Middle frontal gyrus (tissue), 1 donor: ENCODE measurements at regions not wholly inside any gene's neighbourhood (a gene's known extent, or its start where the extent isn't known, plus 50 kb on each side); places are given as distances from the start of the nearest gene placed in this dataset.

Source experiments
- DNase-seq: peaks from one replicate; pipeline ENCODE4 v3.0.0-alpha.2; 2015; ENCODE audit warnings: low spot score; ENCODE audit errors: extremely low spot score

GRCh38 chr9:95626341-95626740 lies 109.6 kb upstream of the PTCH1 start:
- no peak for DNase-seq

DNA sequence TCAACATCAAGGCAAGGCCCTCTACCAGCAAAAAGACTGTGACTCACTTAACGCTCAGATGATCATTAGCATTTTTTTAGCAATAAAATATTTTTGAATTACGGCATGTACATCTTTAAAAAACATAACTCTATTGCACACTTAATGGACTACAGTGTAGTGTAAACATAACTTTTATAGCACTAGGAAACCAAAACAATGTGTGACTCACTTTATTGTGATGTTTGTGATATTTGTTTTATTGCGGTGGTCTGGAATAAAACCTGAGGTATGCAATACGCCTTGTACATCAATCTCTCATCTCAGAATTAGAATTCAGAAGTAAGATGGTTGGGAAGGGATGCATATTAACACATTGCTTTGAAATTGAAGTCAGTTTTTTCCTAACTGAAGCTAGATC lies 106.9 kb upstream of the PTCH1 start:
- no peak for DNase-seq

GRCh38 chr9:95620722-95621121 lies 104.0 kb upstream of the PTCH1 start:
- no peak for DNase-seq

DNA sequence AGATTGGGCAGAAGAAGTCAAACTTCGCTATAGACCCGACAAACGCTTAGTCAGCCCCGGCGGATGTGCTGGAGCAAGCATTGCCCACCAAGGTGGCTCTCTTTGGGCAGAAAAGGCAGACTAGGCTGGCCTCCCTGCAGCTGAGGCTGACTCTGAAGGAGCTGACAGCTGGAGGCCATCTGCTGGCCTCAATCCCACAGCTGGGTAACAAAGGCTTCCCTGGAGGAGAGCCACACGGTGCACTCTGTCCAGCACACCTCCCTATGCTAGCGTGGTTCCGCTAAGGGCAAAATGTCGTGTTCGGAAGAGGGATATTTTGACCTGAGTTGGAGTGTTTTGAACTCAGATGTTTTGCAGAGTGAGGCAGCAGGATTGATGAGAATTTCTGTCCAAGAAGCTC lies 103.5 kb upstream of the PTCH1 start:
- no peak for DNase-seq

DNA sequence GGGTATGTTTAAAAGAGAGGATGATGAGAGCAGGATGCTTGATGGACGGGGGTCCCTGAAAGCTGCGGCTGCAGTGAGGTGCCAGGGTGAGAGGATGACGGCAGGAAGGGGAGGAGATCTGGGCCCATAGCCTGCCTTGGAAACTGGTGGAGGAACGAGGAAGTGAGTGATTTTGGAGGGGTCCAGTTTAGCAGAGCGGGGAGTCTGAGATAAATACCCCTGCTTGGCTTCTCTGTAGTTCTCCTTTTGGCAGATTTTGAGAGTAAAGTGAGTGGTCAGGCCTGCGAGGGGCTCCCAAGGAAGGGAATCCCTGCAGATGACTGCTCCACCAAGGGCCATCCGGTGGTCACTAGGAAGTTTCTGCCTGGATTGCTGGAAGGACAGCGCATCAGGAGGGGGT lies 98.5 kb upstream of the PTCH1 start:
- DNase-seq = no peak

- DNase-seq = no peak
These were observed 96.9 kb upstream of the PTCH1 start for GRCh38 chr9:95613670-95614069.

DNA sequence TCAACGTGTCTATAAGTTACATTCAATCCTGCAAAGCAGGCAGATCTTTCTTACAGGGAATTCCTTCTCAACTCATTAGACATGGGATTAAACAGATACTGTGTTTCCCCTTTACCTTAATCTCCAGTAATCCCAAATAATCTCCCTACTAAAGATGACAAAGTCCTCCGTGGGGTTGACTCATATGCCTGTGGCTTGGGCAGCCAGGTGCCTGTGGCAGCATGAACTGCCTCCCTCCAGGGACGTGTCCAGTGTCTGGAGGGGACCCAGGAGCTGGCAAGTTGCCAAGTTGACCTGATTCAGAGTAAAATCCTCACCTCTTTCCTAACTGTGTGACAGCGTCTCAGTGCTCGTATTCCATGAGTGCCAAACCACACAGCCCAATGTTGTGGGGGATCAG lies 94.6 kb upstream of the PTCH1 start:
- no peak for DNase-seq

DNA sequence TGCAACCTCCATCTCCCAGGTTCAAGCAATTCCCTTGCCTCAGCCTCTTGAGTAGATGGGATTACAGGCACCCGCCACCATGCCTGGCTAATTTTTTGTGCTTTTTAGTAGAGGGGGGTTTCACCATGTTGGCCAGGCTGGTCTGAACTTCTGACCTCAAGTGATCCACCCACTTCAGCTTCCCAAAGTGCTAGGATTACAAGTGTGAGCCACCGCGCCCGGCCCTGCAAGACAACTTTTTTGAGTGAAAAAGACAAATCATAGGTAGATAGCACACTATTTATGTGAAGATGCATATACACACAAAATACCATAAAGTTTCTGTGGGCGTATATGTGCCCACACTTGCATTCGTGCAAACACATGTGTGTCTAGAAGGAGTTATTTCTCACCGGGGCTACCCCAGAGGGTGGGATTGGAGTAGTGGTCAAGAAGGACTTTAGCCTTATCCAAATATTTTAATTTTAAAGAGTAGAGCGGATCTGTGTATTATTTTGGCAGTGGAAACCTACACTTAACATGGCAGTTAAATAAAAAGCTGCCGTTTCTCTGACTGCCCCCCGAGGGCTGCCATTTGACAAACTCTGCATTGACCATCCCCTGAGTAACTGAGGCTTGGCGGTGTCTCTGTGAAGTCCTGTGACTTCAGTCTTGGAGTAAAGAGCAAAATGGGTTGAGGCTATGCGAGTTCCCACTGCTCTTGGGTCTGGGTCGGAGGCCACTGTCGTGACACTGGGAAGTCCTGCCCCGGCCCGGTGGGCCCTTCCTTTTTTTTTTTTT lies 93.4 kb upstream of the PTCH1 start:
- DNase-seq = no peak

DNA sequence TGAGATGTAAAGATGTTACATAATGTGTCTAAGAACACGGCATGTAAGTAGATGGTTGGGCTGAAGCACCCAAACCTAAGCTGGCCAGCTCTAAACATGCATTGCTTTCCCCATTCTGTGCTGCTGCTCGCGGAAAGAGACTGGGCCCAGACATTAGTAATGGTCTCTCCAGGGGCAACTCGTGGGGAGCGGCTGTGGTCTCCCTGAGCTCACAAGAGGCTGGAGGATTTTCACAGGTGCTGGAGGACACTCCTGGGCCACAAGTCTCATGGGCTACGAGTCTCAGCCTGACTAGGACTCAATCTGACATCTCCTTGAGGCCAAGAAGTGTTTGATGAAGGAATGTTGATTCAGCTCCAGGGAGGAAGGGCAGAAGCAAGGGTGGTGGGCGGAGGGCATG lies 92.7 kb upstream of the PTCH1 start:
- no peak for DNase-seq

- no peak for DNase-seq
These were observed 91.6 kb upstream of the PTCH1 start for GRCh38 chr9:95608341-95608740.

DNA sequence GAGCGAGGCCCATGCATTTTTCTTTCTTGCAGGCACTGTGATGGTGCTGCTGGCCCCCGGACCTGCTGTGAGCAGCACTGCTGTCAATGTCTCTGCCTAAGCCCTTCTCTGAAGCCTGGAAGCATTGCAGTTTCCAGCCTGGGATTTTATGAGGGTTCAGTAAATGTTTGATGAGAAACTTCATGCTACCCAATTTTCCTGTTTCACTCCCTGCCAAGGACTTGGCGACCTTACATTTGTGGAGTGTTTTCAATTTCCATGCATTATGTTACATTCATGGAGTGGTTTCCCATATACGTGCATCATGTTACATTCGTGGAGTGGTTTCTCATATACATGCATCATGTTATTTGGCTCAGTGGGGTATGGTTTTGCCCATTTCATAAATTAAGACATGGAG lies 90.7 kb upstream of the PTCH1 start:
- no peak for DNase-seq

DNA sequence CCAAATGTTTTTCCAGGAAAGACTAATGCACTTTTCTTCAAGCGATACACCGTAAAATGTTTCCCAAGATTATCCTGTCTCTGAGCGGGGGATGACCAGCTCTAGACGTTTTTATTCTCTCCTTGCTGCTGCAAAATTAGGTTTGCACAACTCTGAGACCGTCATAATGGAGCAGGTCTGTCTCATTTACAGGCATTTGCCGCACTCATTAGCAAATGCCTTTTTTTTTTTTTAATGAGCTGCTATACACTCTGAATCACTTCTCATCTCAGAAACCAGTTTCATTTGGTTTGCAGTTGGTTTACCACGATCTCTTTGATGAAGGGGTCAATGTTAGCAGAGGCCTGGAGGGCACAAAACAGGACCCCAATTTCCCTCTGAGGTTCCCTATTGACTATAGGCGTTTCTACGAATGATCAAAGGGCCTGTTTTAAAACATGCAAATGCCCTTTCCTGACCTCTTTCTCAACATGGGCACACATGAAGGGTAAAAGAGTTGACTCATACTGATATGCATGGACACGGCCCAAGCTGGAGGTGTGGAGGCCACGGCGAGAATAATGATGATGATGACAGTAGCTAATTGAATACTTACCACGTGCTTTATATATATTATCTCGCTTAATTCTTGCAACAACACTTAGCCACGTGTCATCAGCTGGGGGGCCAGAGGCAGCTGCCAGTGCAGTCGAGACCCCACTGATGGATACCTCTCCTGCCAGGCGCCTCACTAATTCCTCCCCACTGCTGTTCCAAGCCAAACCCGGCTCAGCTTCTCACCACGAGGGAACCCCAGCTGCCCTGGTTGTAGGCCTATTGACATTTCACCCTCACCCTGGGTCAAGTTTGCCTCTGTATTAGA lies 89.9 kb upstream of the PTCH1 start:
- DNase-seq = no peak

GRCh38 chr9:95605816-95606488 lies 89.2 kb upstream of the PTCH1 start:
- no peak for DNase-seq

DNA sequence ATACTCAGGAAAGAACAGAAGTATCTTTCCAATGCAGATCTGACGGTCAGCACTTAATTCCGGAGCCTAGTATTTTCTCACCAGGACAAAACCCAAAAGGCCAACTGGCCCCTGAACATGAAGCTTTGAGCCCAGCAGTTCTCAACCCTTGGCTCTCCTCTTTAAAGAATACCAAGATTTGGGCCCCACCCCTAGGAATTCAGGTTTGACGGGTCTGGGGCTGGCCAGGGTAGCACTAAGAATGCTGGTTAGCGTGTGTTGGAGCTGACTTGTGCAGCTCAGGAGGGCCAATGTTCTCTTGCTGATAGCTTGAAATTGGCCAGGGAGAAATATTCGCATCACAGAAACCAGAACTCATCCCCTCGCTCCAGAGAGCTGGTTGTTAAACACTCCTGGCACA lies 88.3 kb upstream of the PTCH1 start:
- no peak for DNase-seq

- DNase-seq = no peak
These were observed 81.5 kb upstream of the PTCH1 start for GRCh38 chr9:95598236-95598635.

DNA sequence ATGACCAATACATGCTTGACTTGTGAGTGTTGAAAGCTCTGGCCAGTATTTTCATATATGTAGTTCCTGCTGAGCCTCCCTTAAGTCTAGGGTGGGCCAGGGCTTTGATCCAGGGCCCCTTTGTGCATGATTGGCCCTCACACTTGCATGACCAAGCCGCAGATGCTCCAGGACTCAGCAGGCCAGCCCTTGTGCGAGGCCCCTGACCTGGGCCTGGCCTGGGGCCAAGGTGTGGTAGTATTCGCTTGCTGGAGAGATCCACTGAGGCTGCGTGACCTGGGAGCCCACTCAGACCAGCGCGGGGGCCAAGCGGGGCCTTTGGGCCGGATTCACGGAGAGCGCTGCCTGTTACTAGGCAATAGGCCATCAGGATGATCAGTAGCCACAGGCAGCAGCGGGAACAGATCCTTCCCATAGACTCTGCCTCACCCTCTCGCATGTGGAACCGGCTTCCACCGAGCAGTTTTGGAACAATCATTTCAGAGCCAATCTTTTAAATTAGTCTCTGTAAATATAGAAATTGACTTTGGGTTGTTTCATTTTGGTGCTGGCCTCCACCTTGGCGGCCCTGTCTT lies 79.0 kb upstream of the PTCH1 start:
- DNase-seq = no peak

- no peak for DNase-seq
These were observed 76.2 kb upstream of the PTCH1 start for GRCh38 chr9:95592931-95593330.

DNA sequence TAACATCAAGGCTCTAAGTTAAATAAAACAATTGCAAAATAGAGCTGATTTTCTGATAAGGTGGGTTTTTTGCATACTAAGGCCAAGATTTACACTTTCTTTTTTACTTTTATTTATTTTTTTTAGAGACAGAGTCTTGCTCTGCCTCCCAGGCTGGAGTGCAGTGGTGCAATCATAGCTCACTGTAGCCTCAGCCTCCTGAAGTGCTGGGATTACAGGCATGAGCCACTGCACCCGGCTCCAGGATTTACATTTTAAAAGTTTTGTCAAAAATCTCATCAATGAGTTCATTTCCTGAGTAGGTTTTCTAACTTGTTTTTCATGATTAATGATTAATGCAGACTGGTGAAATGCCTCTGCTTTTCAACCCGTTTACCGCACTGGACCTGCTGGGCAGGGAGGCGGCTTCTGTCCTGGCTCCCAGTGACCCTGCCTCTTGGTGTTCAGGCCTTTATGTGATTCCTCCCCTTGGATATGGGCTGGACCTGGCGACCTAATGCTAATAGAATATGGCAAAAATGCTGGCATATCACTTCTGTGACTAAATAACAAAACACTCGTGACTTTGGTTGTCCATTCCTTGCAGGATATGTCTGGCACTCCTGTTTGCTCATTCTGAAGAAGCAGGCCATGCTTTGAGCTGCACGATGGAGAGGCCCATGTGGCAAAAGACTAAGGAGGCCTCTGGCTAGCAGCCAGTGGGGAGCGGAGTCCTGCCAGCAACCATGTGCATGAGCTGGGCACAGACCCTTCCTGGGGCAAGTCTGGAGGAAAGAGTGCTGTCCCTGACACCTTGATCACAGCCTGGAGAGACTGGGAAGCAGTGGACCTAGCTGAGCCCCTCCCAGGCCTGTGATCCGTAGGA lies 72.2 kb upstream of the PTCH1 start:
- DNase-seq = no peak

- DNase-seq = no peak
These were observed 70.5 kb upstream of the PTCH1 start for GRCh38 chr9:95587021-95587964.

- DNase-seq = no peak
These were observed 69.6 kb upstream of the PTCH1 start for GRCh38 chr9:95586326-95586725.
